ENCODE measurements at regions not wholly inside any gene's neighbourhood (a gene's known extent, or its start where the extent isn't known, plus 50 kb on each side); places are given as distances from the start of the nearest gene placed in this dataset.

DNA sequence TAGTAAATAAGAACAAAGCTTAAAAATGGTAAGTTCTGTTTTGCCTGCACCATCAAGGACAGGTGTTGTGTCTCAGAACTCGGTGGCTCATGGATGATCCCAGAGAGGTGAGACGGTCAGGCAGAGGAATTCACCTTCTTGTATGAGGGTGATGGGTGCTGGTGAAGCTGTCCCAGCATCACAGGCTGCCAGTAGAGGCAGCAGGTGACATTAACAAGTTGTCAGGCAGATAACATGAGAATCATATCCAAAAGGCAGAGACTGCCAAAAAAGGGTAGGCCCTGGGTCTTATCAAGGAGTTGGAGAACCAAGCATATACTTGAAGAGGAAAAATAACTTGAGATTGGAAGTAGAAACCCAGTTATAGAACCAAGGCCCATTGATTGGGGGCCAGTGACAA lies 437.8 kb downstream of the DYNC2H1 start:
- TF ChIP-seq ZC3H10 (CRISPR knock-in tag; IDR thresholded peaks at IDR 0.05) (no peak), ESRRG (CRISPR knock-in tag; IDR thresholded peaks at IDR 0.05) (no peak), OSR1 (CRISPR knock-in tag; IDR thresholded peaks at IDR 0.05) (no peak), ISL1 (CRISPR knock-in tag; IDR thresholded peaks at IDR 0.05) (no peak), CSDC2 (CRISPR knock-in tag; IDR thresholded peaks at IDR 0.05) (no peak), GLIS3 (CRISPR knock-in tag; IDR thresholded peaks at IDR 0.05) (no peak), SNAI2 (CRISPR knock-in tag; IDR thresholded peaks at IDR 0.05) (no peak), ZNF70 (CRISPR knock-in tag; IDR thresholded peaks at IDR 0.05) (no peak), ZFP30 (CRISPR knock-in tag; IDR thresholded peaks at IDR 0.05) (no peak), ZNF8 (CRISPR knock-in tag; IDR thresholded peaks at IDR 0.05) (no peak), TCF4 (CRISPR knock-in tag; IDR thresholded peaks at IDR 0.05; ENCODE audit: borderline replicate concordance) (no peak), PPARA (CRISPR knock-in tag; IDR thresholded peaks at IDR 0.05; ENCODE audit: borderline replicate concordance) (no peak), ZNF565 (CRISPR knock-in tag; conservative IDR thresholded peaks at IDR 0.05; ENCODE audit: low read depth) (no peak), ARNTL (CRISPR knock-in tag; IDR thresholded peaks at IDR 0.05; ENCODE audit: borderline replicate concordance, low read depth) (no peak), ZFP3 (CRISPR knock-in tag; IDR thresholded peaks at IDR 0.05) (no peak)
- TF ChIP-seq, protein P1, sequence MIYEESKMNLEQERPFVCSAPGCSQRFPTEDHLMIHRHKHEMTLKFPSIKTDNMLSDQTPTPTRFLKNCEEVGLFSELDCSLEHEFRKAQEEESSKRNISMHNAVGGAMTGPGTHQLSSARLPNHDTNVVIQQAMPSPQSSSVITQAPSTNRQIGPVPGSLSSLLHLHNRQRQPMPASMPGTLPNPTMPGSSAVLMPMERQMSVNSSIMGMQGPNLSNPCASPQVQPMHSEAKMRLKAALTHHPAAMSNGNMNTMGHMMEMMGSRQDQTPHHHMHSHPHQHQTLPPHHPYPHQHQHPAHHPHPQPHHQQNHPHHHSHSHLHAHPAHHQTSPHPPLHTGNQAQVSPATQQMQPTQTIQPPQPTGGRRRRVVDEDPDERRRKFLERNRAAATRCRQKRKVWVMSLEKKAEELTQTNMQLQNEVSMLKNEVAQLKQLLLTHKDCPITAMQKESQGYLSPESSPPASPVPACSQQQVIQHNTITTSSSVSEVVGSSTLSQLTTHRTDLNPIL (CRISPR knock-in tag; IDR thresholded peaks at IDR 0.05; ENCODE audit: low read depth) = no peak
- TF ChIP-seq, protein P2, sequence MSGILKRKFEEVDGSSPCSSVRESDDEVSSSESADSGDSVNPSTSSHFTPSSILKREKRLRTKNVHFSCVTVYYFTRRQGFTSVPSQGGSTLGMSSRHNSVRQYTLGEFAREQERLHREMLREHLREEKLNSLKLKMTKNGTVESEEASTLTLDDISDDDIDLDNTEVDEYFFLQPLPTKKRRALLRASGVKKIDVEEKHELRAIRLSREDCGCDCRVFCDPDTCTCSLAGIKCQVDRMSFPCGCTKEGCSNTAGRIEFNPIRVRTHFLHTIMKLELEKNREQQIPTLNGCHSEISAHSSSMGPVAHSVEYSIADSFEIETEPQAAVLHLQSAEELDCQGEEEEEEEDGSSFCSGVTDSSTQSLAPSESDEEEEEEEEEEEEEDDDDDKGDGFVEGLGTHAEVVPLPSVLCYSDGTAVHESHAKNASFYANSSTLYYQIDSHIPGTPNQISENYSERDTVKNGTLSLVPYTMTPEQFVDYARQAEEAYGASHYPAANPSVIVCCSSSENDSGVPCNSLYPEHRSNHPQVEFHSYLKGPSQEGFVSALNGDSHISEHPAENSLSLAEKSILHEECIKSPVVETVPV (CRISPR knock-in tag; IDR thresholded peaks at IDR 0.05) = no peak
- no peak for ATAC-seq

DNA sequence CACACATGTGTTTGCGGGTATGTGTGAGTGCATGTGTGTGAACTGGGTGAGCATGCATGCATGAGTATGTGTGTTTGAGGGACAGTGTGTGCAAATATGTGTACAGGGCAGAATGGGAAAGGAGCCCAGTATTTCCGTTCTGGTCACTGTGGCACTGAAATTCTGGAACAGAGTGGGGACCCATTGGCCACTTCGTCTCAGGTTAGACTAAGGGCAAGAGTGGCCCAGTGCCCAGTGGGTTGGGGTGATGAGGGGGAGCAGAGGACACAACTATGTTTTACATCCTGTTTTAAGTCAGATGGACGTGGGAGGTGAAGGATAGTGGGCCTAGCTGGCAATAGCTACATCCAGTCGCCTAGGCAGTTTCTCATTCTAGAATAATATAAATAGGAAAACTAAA lies 438.5 kb downstream of the DYNC2H1 start:
- no peak for ATAC-seq
- TF ChIP-seq ARNTL (CRISPR knock-in tag; IDR thresholded peaks at IDR 0.05; ENCODE audit: borderline replicate concordance, low read depth) = no peak
- no peak for TF ChIP-seq OSR1 (CRISPR knock-in tag; IDR thresholded peaks at IDR 0.05)
- no peak for TF ChIP-seq ZFP30 (CRISPR knock-in tag; IDR thresholded peaks at IDR 0.05)
- no peak for TF ChIP-seq GLIS3 (CRISPR knock-in tag; IDR thresholded peaks at IDR 0.05)
- no peak for TF ChIP-seq ESRRG (CRISPR knock-in tag; IDR thresholded peaks at IDR 0.05)
- no peak for TF ChIP-seq ZFP3 (CRISPR knock-in tag; IDR thresholded peaks at IDR 0.05)
- no peak for TF ChIP-seq PPARA (CRISPR knock-in tag; IDR thresholded peaks at IDR 0.05; ENCODE audit: borderline replicate concordance)
- TF ChIP-seq, protein P3, sequence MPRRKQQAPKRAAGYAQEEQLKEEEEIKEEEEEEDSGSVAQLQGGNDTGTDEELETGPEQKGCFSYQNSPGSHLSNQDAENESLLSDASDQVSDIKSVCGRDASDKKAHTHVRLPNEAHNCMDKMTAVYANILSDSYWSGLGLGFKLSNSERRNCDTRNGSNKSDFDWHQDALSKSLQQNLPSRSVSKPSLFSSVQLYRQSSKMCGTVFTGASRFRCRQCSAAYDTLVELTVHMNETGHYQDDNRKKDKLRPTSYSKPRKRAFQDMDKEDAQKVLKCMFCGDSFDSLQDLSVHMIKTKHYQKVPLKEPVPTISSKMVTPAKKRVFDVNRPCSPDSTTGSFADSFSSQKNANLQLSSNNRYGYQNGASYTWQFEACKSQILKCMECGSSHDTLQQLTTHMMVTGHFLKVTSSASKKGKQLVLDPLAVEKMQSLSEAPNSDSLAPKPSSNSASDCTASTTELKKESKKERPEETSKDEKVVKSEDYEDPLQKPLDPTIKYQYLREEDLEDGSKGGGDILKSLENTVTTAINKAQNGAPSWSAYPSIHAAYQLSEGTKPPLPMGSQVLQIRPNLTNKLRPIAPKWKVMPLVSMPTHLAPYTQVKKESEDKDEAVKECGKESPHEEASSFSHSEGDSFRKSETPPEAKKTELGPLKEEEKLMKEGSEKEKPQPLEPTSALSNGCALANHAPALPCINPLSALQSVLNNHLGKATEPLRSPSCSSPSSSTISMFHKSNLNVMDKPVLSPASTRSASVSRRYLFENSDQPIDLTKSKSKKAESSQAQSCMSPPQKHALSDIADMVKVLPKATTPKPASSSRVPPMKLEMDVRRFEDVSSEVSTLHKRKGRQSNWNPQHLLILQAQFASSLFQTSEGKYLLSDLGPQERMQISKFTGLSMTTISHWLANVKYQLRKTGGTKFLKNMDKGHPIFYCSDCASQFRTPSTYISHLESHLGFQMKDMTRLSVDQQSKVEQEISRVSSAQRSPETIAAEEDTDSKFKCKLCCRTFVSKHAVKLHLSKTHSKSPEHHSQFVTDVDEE (CRISPR knock-in tag; IDR thresholded peaks at IDR 0.05) = no peak
- TF ChIP-seq, protein P1 (CRISPR knock-in tag; IDR thresholded peaks at IDR 0.05; ENCODE audit: low read depth) = no peak
- no peak for TF ChIP-seq TOX (CRISPR knock-in tag; IDR thresholded peaks at IDR 0.05; ENCODE audit: borderline replicate concordance)
- no peak for TF ChIP-seq TCF4 (CRISPR knock-in tag; IDR thresholded peaks at IDR 0.05; ENCODE audit: borderline replicate concordance)
- TF ChIP-seq, protein P2 (CRISPR knock-in tag; IDR thresholded peaks at IDR 0.05) = no peak
- no peak for TF ChIP-seq CSDC2 (CRISPR knock-in tag; IDR thresholded peaks at IDR 0.05)

DNA sequence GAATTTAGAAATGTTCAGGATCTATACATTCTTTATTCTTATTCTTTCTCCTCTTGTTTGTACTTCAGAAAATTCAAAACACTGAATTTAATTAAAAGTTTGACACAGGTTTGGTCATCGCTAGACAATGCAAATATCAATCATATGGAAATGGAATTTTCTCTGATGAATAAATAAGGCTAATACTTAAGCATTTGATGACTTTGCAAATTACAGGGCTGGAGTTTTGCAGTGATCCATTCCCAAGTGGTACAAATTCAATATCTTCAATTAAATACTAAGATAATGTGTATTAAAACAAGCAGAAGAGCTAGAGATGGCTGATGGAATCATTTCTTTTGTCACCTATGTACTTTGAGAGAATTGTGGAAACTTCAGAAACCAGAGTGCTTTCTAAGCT lies 439.6 kb downstream of the DYNC2H1 start:
- TF ChIP-seq, protein P2 (CRISPR knock-in tag; IDR thresholded peaks at IDR 0.05) = no peak
- TF ChIP-seq, protein P4, sequence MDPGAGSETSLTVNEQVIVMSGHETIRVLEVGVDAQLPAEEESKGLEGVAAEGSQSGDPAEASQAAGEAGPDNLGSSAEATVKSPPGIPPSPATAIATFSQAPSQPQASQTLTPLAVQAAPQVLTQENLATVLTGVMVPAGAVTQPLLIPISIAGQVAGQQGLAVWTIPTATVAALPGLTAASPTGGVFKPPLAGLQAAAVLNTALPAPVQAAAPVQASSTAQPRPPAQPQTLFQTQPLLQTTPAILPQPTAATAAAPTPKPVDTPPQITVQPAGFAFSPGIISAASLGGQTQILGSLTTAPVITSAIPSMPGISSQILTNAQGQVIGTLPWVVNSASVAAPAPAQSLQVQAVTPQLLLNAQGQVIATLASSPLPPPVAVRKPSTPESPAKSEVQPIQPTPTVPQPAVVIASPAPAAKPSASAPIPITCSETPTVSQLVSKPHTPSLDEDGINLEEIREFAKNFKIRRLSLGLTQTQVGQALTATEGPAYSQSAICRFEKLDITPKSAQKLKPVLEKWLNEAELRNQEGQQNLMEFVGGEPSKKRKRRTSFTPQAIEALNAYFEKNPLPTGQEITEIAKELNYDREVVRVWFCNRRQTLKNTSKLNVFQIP (CRISPR knock-in tag; IDR thresholded peaks at IDR 0.05; ENCODE audit: borderline replicate concordance, low read depth) = no peak
- TF ChIP-seq PPARA (CRISPR knock-in tag; IDR thresholded peaks at IDR 0.05; ENCODE audit: borderline replicate concordance) = no peak
- TF ChIP-seq GLIS3 (CRISPR knock-in tag; IDR thresholded peaks at IDR 0.05) = no peak
- no peak for TF ChIP-seq TCF4 (CRISPR knock-in tag; IDR thresholded peaks at IDR 0.05; ENCODE audit: borderline replicate concordance)
- TF ChIP-seq, protein P5, sequence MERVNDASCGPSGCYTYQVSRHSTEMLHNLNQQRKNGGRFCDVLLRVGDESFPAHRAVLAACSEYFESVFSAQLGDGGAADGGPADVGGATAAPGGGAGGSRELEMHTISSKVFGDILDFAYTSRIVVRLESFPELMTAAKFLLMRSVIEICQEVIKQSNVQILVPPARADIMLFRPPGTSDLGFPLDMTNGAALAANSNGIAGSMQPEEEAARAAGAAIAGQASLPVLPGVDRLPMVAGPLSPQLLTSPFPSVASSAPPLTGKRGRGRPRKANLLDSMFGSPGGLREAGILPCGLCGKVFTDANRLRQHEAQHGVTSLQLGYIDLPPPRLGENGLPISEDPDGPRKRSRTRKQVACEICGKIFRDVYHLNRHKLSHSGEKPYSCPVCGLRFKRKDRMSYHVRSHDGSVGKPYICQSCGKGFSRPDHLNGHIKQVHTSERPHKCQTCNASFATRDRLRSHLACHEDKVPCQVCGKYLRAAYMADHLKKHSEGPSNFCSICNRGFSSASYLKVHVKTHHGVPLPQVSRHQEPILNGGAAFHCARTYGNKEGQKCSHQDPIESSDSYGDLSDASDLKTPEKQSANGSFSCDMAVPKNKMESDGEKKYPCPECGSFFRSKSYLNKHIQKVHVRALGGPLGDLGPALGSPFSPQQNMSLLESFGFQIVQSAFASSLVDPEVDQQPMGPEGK (CRISPR knock-in tag; IDR thresholded peaks at IDR 0.05; ENCODE audit: borderline replicate concordance) = no peak
- no peak for TF ChIP-seq BACH2 (CRISPR knock-in tag; IDR thresholded peaks at IDR 0.05; ENCODE audit: borderline replicate concordance)
- no peak for TF ChIP-seq ZC3H10 (CRISPR knock-in tag; IDR thresholded peaks at IDR 0.05)
- TF ChIP-seq ESRRG (CRISPR knock-in tag; IDR thresholded peaks at IDR 0.05) = no peak
- TF ChIP-seq ZFP30 (CRISPR knock-in tag; IDR thresholded peaks at IDR 0.05) = no peak
- no peak for TF ChIP-seq CSDC2 (CRISPR knock-in tag; IDR thresholded peaks at IDR 0.05)
- TF ChIP-seq ZNF8 (CRISPR knock-in tag; IDR thresholded peaks at IDR 0.05) = no peak
- ATAC-seq = no peak
